GM12878 (cell line): ENCODE measurements at regions not wholly inside any gene's neighbourhood (a gene's known extent, or its start where the extent isn't known, plus 50 kb on each side); places are given as distances from the start of the nearest gene placed in this dataset.

ENCODE experiments used
- CEBPB ChIP-seq, 2 experiments: fragments of 150-350 bp in 1 of 2; IDR thresholded peaks; 2 replicates each; pipeline ENCODE4 v1.6.1; 2012 to 2014; ENCODE audit warnings: low read depth in 2 of 2, low read length in 2 of 2, borderline replicate concordance in 1 of 2, inconsistent platforms in 1 of 2
- CUX1 ChIP-seq: IDR thresholded peaks from 2 replicates; pipeline ENCODE4 v1.6.1; 2012; ENCODE audit warnings: improper control_type of control experiment, low read depth, low read length; ENCODE audit not compliant: insufficient replicate concordance
- GATAD2B ChIP-seq: fragments of 450-650 bp; conservative IDR thresholded peaks from 2 replicates; pipeline ENCODE4 v1.6.1; 2017; ENCODE audit warnings: low read depth, mild to moderate bottlenecking, moderate library complexity
- IKZF1 ChIP-seq: fragments of 450-650 bp; conservative IDR thresholded peaks from 2 replicates; pipeline ENCODE4 v1.6.1; 2017; ENCODE audit warnings: antibody characterized with exemption, mild to moderate bottlenecking
- POLR2A ChIP-seq: IDR thresholded peaks from 2 replicates; pipeline ENCODE4 v1.6.1; 2011; ENCODE audit warnings: low read depth, mild to moderate bottlenecking, low read length
- SMARCA5 ChIP-seq: fragments of 450-650 bp; IDR thresholded peaks from 2 replicates; pipeline ENCODE4 v1.6.1; 2017; ENCODE audit warnings: mild to moderate bottlenecking
- ZBTB11 ChIP-seq: fragments of 450-650 bp; formaldehyde crosslinking; IDR thresholded peaks from 2 replicates; pipeline ENCODE4 v1.5.0; 2022; ENCODE audit warnings: mild to moderate bottlenecking, missing genetic modification characterization
- ZBTB4 ChIP-seq: fragments of 450-650 bp; formaldehyde crosslinking; IDR thresholded peaks from 2 replicates; pipeline ENCODE4 v1.4.0; 2022; ENCODE audit warnings: mild to moderate bottlenecking, moderate library complexity
- TF ChIP-seq, protein P1 (sequence below): fragments of 450-650 bp; formaldehyde crosslinking; IDR thresholded peaks from 2 replicates; pipeline ENCODE4 v1.4.0; 2020; ENCODE audit warnings: mild to moderate bottlenecking, moderate library complexity
- TF ChIP-seq, protein P2 (sequence below): fragments of 450-650 bp; IDR thresholded peaks from 2 replicates; pipeline ENCODE4 v1.6.1; 2017; ENCODE audit warnings: low read depth, mild to moderate bottlenecking, moderate library complexity

GRCh38 chr1:90486996-90487395, 230.1 kb downstream of the BARHL2 start (continued):
- TF ChIP-seq, protein P1, sequence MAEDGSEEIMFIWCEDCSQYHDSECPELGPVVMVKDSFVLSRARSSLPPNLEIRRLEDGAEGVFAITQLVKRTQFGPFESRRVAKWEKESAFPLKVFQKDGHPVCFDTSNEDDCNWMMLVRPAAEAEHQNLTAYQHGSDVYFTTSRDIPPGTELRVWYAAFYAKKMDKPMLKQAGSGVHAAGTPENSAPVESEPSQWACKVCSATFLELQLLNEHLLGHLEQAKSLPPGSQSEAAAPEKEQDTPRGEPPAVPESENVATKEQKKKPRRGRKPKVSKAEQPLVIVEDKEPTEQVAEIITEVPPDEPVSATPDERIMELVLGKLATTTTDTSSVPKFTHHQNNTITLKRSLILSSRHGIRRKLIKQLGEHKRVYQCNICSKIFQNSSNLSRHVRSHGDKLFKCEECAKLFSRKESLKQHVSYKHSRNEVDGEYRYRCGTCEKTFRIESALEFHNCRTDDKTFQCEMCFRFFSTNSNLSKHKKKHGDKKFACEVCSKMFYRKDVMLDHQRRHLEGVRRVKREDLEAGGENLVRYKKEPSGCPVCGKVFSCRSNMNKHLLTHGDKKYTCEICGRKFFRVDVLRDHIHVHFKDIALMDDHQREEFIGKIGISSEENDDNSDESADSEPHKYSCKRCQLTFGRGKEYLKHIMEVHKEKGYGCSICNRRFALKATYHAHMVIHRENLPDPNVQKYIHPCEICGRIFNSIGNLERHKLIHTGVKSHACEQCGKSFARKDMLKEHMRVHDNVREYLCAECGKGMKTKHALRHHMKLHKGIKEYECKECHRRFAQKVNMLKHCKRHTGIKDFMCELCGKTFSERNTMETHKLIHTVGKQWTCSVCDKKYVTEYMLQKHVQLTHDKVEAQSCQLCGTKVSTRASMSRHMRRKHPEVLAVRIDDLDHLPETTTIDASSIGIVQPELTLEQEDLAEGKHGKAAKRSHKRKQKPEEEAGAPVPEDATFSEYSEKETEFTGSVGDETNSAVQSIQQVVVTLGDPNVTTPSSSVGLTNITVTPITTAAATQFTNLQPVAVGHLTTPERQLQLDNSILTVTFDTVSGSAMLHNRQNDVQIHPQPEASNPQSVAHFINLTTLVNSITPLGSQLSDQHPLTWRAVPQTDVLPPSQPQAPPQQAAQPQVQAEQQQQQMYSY (CRISPR knock-in tag) = no peak
- no peak for TF ChIP-seq GATAD2B
- no peak for TF ChIP-seq ZBTB4 (CRISPR knock-in tag)
- no peak for TF ChIP-seq POLR2A
- no peak for TF ChIP-seq IKZF1
- no peak for TF ChIP-seq SMARCA5
- no peak for TF ChIP-seq CEBPB (IDR thresholded peaks at IDR 0.05; ENCODE audit: borderline replicate concordance in 1 of 2, low read depth in 2 of 2, low read length in 2 of 2)
- TF ChIP-seq CUX1 = no peak
- TF ChIP-seq, protein P2, sequence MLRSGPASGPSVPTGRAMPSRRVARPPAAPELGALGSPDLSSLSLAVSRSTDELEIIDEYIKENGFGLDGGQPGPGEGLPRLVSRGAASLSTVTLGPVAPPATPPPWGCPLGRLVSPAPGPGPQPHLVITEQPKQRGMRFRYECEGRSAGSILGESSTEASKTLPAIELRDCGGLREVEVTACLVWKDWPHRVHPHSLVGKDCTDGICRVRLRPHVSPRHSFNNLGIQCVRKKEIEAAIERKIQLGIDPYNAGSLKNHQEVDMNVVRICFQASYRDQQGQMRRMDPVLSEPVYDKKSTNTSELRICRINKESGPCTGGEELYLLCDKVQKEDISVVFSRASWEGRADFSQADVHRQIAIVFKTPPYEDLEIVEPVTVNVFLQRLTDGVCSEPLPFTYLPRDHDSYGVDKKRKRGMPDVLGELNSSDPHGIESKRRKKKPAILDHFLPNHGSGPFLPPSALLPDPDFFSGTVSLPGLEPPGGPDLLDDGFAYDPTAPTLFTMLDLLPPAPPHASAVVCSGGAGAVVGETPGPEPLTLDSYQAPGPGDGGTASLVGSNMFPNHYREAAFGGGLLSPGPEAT = peak; percentile 63; the same call in 1 of the 2 replicates
- no peak for TF ChIP-seq ZBTB11 (CRISPR knock-in tag)
